H1 (cell line): ENCODE measurements at regions not wholly inside any gene's neighbourhood (a gene's known extent, or its start where the extent isn't known, plus 50 kb on each side); places are given as distances from the start of the nearest gene placed in this dataset.

Experiments used
- CTCF ChIA-PET: fragments of 300-600 bp; sonication (Branson Sonifier 250); formaldehyde crosslinking; loops from one replicate; lab custom pipeline; 2021; ENCODE audit not compliant: partially characterized antibody; lab: Charles Lee
- POLR2A ChIA-PET: fragments of 300-600 bp; sonication (Branson Sonifier 250); formaldehyde crosslinking; loops from one replicate; lab custom pipeline; 2021; ENCODE audit warnings: inconsistent platforms; ENCODE audit not compliant: partially characterized antibody; lab: Charles Lee
- DNase-seq, 2 experiments: peaks; one replicate each; pipeline versions ENCODE4 v3.0.0 to v3.0.0-alpha.2; 2010 to 2022; ENCODE audit warnings: low spot score in 2 of 2, low read depth in 1 of 2, mixed read lengths in 1 of 2
- FAIRE-seq: peaks from 2 replicates; lab custom pipeline; 2011; peaks lifted over from hg19 to GRCh38; lab: Jason Lieb, UNC
- H2AFZ ChIP-seq: 2 replicates; pipeline ENCODE4 v1.8.1; 2012; ENCODE audit warnings: low read length, inconsistent platforms
- H2AK5ac ChIP-seq: 2 replicates; pipeline ENCODE4 v1.6.1; 2013; ENCODE audit warnings: low read depth, low read length
- H2BK120ac ChIP-seq: replicated peaks from 2 replicates; pipeline ENCODE3; 2013; ENCODE audit warnings: low read depth, low read length, inconsistent platforms
- H2BK12ac ChIP-seq: 2 replicates; pipeline ENCODE4 v1.6.1; 2013; ENCODE audit warnings: low read depth, low read length
- H2BK15ac ChIP-seq: 2 replicates; pipeline ENCODE4 v1.6.1; 2013; ENCODE audit warnings: low read length
- H2BK20ac ChIP-seq: 2 replicates; pipeline ENCODE4 v1.6.1; 2013; ENCODE audit warnings: low read length
- H2BK5ac ChIP-seq: 2 replicates; pipeline ENCODE4 v1.6.1; 2013; ENCODE audit warnings: low read depth, low read length
- H3K14ac ChIP-seq: 2 replicates; pipeline ENCODE4 v1.6.1; 2013; ENCODE audit warnings: inconsistent platforms; ENCODE audit not compliant: insufficient read length
- H3K18ac ChIP-seq: 2 replicates; pipeline ENCODE4 v1.6.1; 2013; ENCODE audit warnings: low read length; ENCODE audit errors: extremely low read depth
- H3K23ac ChIP-seq: 2 replicates; pipeline ENCODE4 v1.6.1; 2013; ENCODE audit warnings: inconsistent platforms; ENCODE audit not compliant: insufficient read length
- H3K23me2 ChIP-seq: 2 replicates; pipeline ENCODE4 v1.6.1; 2013; ENCODE audit warnings: low read depth, low read length
- H3K27ac ChIP-seq: 2 replicates; pipeline ENCODE4 v1.6.1; 2011; ENCODE audit warnings: low read depth, low read length, inconsistent platforms
- H3K27me3 ChIP-seq, 4 experiments: replicated peaks in 1 of 4; 1 replicate in 1 of 4; 2 replicates in 3 of 4; pipeline versions ENCODE4 v1.6.1 to v1.8.1; 2011 to 2013; ENCODE audit warnings: low read length in 3 of 4, mild to moderate bottlenecking in 3 of 4, inconsistent platforms in 2 of 4, mixed read lengths in 2 of 4, moderate library complexity in 1 of 4; ENCODE audit not compliant: control insufficient read depth in 3 of 4, insufficient read depth in 3 of 4; ENCODE audit errors: extremely low read depth in 1 of 4
- H3K36me3 ChIP-seq, 4 experiments: 2 replicates each; pipeline versions ENCODE4 v1.6.1 to v1.8.1; 2011 to 2013; ENCODE audit warnings: mild to moderate bottlenecking in 4 of 4, low read length in 3 of 4, moderate library complexity in 2 of 4, control low read depth in 1 of 4, inconsistent platforms in 1 of 4; ENCODE audit not compliant: insufficient read depth in 4 of 4, control insufficient read depth in 2 of 4
- H3K4ac ChIP-seq: replicated peaks from 2 replicates; pipeline ENCODE3; 2013; ENCODE audit warnings: low read length, low read depth, mixed read lengths, inconsistent platforms; ENCODE audit not compliant: insufficient read length
- H3K4me1 ChIP-seq, 4 experiments: replicated peaks in 1 of 4; 1 replicate in 1 of 4; 2 replicates in 3 of 4; pipeline versions ENCODE4 v1.6.1 to v1.8.1; 2011 to 2013; ENCODE audit warnings: low read length in 3 of 4, inconsistent platforms in 2 of 4, mixed read lengths in 1 of 4; ENCODE audit not compliant: insufficient read depth in 4 of 4, control insufficient read depth in 3 of 4
- H3K4me2 ChIP-seq, 2 experiments: 2 replicates each; pipeline versions ENCODE4 v1.6.1 to v1.8.1; 2011 to 2013; ENCODE audit warnings: low read depth in 2 of 2, low read length in 2 of 2, control low read depth in 1 of 2, inconsistent platforms in 1 of 2, mild to moderate bottlenecking in 1 of 2; ENCODE audit not compliant: insufficient read depth in 1 of 2
- H3K4me3 ChIP-seq, 4 experiments: fragments of 200-600, 300-600 bp in 1 of 4; sonication (generic), shearing (Covaris generic), sonication (Bioruptor Twin) in 1 of 4; 2 replicates each; pipeline versions ENCODE4 v1.5.1 to v1.8.1; 2011 to 2016; ENCODE audit warnings: low read length in 4 of 4, low read depth in 3 of 4, control low read depth in 2 of 4, inconsistent platforms in 2 of 4, mild to moderate bottlenecking in 2 of 4, mixed read lengths in 1 of 4, moderate library complexity in 1 of 4; ENCODE audit not compliant: insufficient read depth in 2 of 4; ENCODE audit errors: extremely low read depth in 1 of 4
- H3K56ac ChIP-seq: replicated peaks from 2 replicates; pipeline ENCODE3; 2013; ENCODE audit warnings: low read depth, mild to moderate bottlenecking, mixed read lengths, low read length, inconsistent platforms; ENCODE audit not compliant: insufficient read length
- H3K79me1 ChIP-seq: 2 replicates; pipeline ENCODE4 v1.6.1; 2013; ENCODE audit warnings: low read depth, low read length, control low read depth
- H3K79me2 ChIP-seq, 2 experiments: 2 replicates each; pipeline versions ENCODE4 v1.6.1 to v1.8.1; 2012 to 2013; ENCODE audit warnings: low read length in 2 of 2, mild to moderate bottlenecking in 2 of 2, inconsistent platforms in 1 of 2; ENCODE audit not compliant: insufficient read depth in 2 of 2, control insufficient read depth in 1 of 2
- H3K9ac ChIP-seq, 4 experiments: replicated peaks in 1 of 4; 1 replicate in 1 of 4; 2 replicates in 3 of 4; pipeline versions ENCODE4 v1.6.1 to v1.8.1; 2011 to 2013; ENCODE audit warnings: low read depth in 3 of 4, low read length in 3 of 4, control low read depth in 2 of 4, mild to moderate bottlenecking in 2 of 4, moderate library complexity in 2 of 4, inconsistent platforms in 1 of 4; ENCODE audit errors: extremely low read depth in 1 of 4
- H3K9me3 ChIP-seq, 2 experiments: 2 replicates each; pipeline versions ENCODE4 v1.6.1 to v1.8.1; 2012 to 2013; ENCODE audit warnings: mild to moderate bottlenecking in 2 of 2, moderate library complexity in 2 of 2, control low read depth in 1 of 2, inconsistent platforms in 1 of 2, low read depth in 1 of 2, low read length in 1 of 2, mixed read lengths in 1 of 2; ENCODE audit not compliant: insufficient read depth in 2 of 2
- H4K20me1 ChIP-seq, 2 experiments: replicated peaks in 1 of 2; 2 replicates each; pipeline versions ENCODE3 to v1.8.1; 2011 to 2013; ENCODE audit warnings: inconsistent platforms in 2 of 2, low read length in 2 of 2, mild to moderate bottlenecking in 1 of 2; ENCODE audit not compliant: insufficient read depth in 2 of 2, control insufficient read depth in 1 of 2
- H4K5ac ChIP-seq: 2 replicates; pipeline ENCODE4 v1.6.1; 2013; ENCODE audit warnings: low read length, low read depth, mixed read lengths, inconsistent platforms; ENCODE audit not compliant: insufficient read length
- H4K8ac ChIP-seq: 2 replicates; pipeline ENCODE4 v1.8.0; 2013; ENCODE audit warnings: mild to moderate bottlenecking, moderate library complexity, low read length, inconsistent platforms; ENCODE audit not compliant: insufficient read depth; ENCODE audit errors: extremely low read depth
- H4K91ac ChIP-seq: replicated peaks from 2 replicates; pipeline ENCODE3; 2013; ENCODE audit warnings: low read length, mixed read lengths, inconsistent platforms; ENCODE audit not compliant: insufficient read length
- ASH2L ChIP-seq: fragments of 200-600, 300-600 bp; sonication (generic); IDR thresholded peaks from one replicate; pipeline ENCODE4 v1.7.1; 2017; ENCODE audit warnings: low read length
- CTBP2 ChIP-seq: IDR thresholded peaks from 2 replicates; pipeline ENCODE4 v1.7.0; 2011; ENCODE audit warnings: borderline replicate concordance, mild to moderate bottlenecking, moderate library complexity, mixed read lengths, low read length; ENCODE audit not compliant: insufficient read depth, insufficient read length
- RNF2 ChIP-seq: fragments of 200-900, 300-1000 bp; sonication (generic); IDR thresholded peaks from 2 replicates; pipeline ENCODE4 v1.7.1; 2016; ENCODE audit warnings: borderline replicate concordance, low read depth, mild to moderate bottlenecking, antibody characterized with exemption, low read length; ENCODE audit not compliant: poor library complexity, severe bottlenecking; ENCODE audit errors: missing control alignments
- WGBS, 2 experiments: shearing (Covaris generic) in 1 of 2; methylation state at CpG; one replicate each; pipeline versions ENCODE4 v1.1.6 to v1.1.7; 2013 to 2015; ENCODE audit warnings: low lambda C conversion rate in 2 of 2, mixed read lengths in 2 of 2, inconsistent platforms in 1 of 2, low coverage in 1 of 2, missing lambda C conversion rate in 1 of 2; ENCODE audit not compliant: insufficient replicate concordance in 2 of 2, insufficient coverage in 1 of 2, insufficient read length in 1 of 2; ENCODE audit errors: extremely low coverage in 1 of 2, missing lambda C conversion rate in 1 of 2; 5-methylcytosine and 5-hydroxymethylcytosine counted together

- Histone ChIP-seq H3K56ac (no peak overlapping the region), H2BK20ac (no peak overlapping the region), H3K4me1 (peaks cover 0 to 16% (median 11%) of the 10 kb centered on the region in 4 experiments; a peak in 6 of 7 replicates), H4K5ac (no peak overlapping the region), H4K91ac (no peak overlapping the region), H2BK12ac (no peak overlapping the region; the same call in 1 of the 2 replicates), H3K4me2 (no peak overlapping the region), H3K36me3 (no peaks in the 10 kb centered on the region), H3K14ac (no peak overlapping the region), H3K23ac (no peak overlapping the region), H4K8ac (no peak overlapping the region; the same call in 1 of the 2 replicates), H3K9me3 (no peaks in the 10 kb centered on the region), H2BK15ac (no peak overlapping the region), H3K18ac (no peak overlapping the region), H3K79me1 (peaks cover 19% of the 10 kb centered on the region), H2AK5ac (no peak overlapping the region; the same call in 1 of the 2 replicates), H2BK5ac (no peak overlapping the region; the same call in 1 of the 2 replicates), H3K27me3 (no peaks in the 10 kb centered on the region), H3K23me2 (no peaks in the 10 kb centered on the region), H3K4me3 (no peak overlapping the region), H4K20me1 (peaks cover 14 to 20% of the 10 kb centered on the region in 2 experiments), H3K9ac (no peak overlapping the region), H2BK120ac (no peak overlapping the region), H3K79me2 (peaks cover 0 to 58% of the 10 kb centered on the region in 2 experiments; a peak in 2 of 4 replicates), H2AFZ (no peak overlapping the region), H3K27ac (no peak overlapping the region), H3K4ac (no peak overlapping the region)
- ChIA-PET CTCF (interaction anchor here (0.6 to 6.9 kb wide), 13 partner anchors 13 to 191 kb away, joined by 3 to 88 read pairs (median 4); no protein-coding TSS in a partner anchor), POLR2A (no interaction called here)
- TF ChIP-seq RNF2: no peak
- TF ChIP-seq ASH2L: no peak
- TF ChIP-seq CTBP2: no peak
- DNase-seq: no peak
- 81% methylated on average over 18 of the region's 18 CpGs; no CpG with 5 or more reads in 1 of the 2 experiments for WGBS, 2 experiments
- no peak for FAIRE-seq
These were observed 151.1 kb downstream of the GLI2 start for GRCh38 chr2:120886534-120887319.
